HG02938 (cell line): ENCODE measurements at regions not wholly inside any gene's neighbourhood (a gene's known extent, or its start where the extent isn't known, plus 50 kb on each side); places are given as distances from the start of the nearest gene placed in this dataset.

Source experiments
- ATAC-seq: cut with Tn5 transposase; IDR thresholded peaks from one replicate; pipeline ENCODE4 v1.9.1; 2021; ENCODE audit warnings: mild to moderate bottlenecking, moderate library complexity; ENCODE audit not compliant: unreplicated experiment

GRCh38 chr6:50102676-50103075 is 52.9 kb upstream of the DEFB112 start:
- no peak for ATAC-seq

- ATAC-seq: no peak
These were observed 60.9 kb upstream of the DEFB112 start for GRCh38 chr6:50110587-50110986.

GRCh38 chr6:50112981-50113857 is 63.5 kb upstream of the DEFB112 start:
- no peak for ATAC-seq

GRCh38 chr6:50116390-50116789 is 66.7 kb upstream of the DEFB112 start:
- no peak for ATAC-seq

- no peak for ATAC-seq
These were observed 67.2 kb upstream of the DEFB112 start for GRCh38 chr6:50116797-50117542.

- ATAC-seq: no peak
These were observed 70.6 kb upstream of the DEFB112 start for GRCh38 chr6:50120300-50120699.

- no peak for ATAC-seq
These were observed 74.0 kb upstream of the DEFB112 start for GRCh38 chr6:50123688-50124087.

GRCh38 chr6:50124572-50124971 is 74.8 kb upstream of the DEFB112 start:
- ATAC-seq: no peak

- no peak for ATAC-seq
These were observed 78.8 kb upstream of the DEFB112 start for GRCh38 chr6:50128420-50129005.

- ATAC-seq: no peak
These were observed 86.2 kb upstream of the DEFB112 start for GRCh38 chr6:50135968-50136367.

- no peak for ATAC-seq
These were observed 91.4 kb upstream of the DEFB112 start for GRCh38 chr6:50141100-50141499.

- ATAC-seq: no peak
These were observed 93.4 kb upstream of the DEFB112 start for GRCh38 chr6:50143011-50143719.

- no peak for ATAC-seq
These were observed 95.4 kb upstream of the DEFB112 start for GRCh38 chr6:50145125-50145524.

GRCh38 chr6:50147371-50147770 is 97.6 kb upstream of the DEFB112 start:
- no peak for ATAC-seq

- no peak for ATAC-seq
These were observed 130.9 kb upstream of the DEFB112 start for GRCh38 chr6:50180646-50181045.

- ATAC-seq: no peak
These were observed 135.3 kb upstream of the DEFB112 start for GRCh38 chr6:50185006-50185405.

GRCh38 chr6:50187351-50187921 is 137.7 kb upstream of the DEFB112 start:
- ATAC-seq: no peak

- no peak for ATAC-seq
These were observed 148.5 kb upstream of the DEFB112 start for GRCh38 chr6:50198245-50198644.

GRCh38 chr6:50202766-50203165 is 153.0 kb upstream of the DEFB112 start:
- ATAC-seq: no peak

GRCh38 chr6:50211582-50211981 is 161.9 kb upstream of the DEFB112 start:
- ATAC-seq: no peak

- ATAC-seq: no peak
These were observed 163.4 kb upstream of the DEFB112 start for GRCh38 chr6:50213146-50213545.
